Colonic mucosa (tissue), 4 donors: ENCODE measurements at regions not wholly inside any gene's neighbourhood (a gene's known extent, or its start where the extent isn't known, plus 50 kb on each side); places are given as distances from the start of the nearest gene placed in this dataset.

Source experiments
- DNase-seq: peaks from one replicate; pipeline ENCODE4 v3.0.0-alpha.2; 2020
- H3K27ac ChIP-seq: fragments of 200-600 bp; one replicate; pipeline ENCODE4 v1.8.0; 2021
- H3K27me3 ChIP-seq: fragments of 200-600 bp; one replicate; pipeline ENCODE4 v1.8.0; 2021
- H3K36me3 ChIP-seq: fragments of 200-600 bp; one replicate; pipeline ENCODE4 v1.8.0; 2021
- H3K4me1 ChIP-seq: fragments of 200-600 bp; one replicate; pipeline ENCODE4 v1.8.0; 2021; ENCODE audit warnings: mild to moderate bottlenecking
- H3K4me3 ChIP-seq: fragments of 200-600 bp; one replicate; pipeline ENCODE4 v1.8.0; 2021
- H3K9ac ChIP-seq, 2 donors: one replicate each; pipeline ENCODE4 v1.7.0; 2013; ENCODE audit warnings: control low read depth in 2 of 2, low read depth in 2 of 2, low read length in 2 of 2
- H3K9me3 ChIP-seq: fragments of 200-600 bp; one replicate; pipeline ENCODE4 v1.8.0; 2021
- CTCF ChIP-seq: fragments of 200-600 bp; IDR thresholded peaks from one replicate; pipeline ENCODE4 v1.8.0; 2022; ENCODE audit warnings: antibody characterized with exemption, mild to moderate bottlenecking
- intact Hi-C: fragments of 100-400 bp; cut with DNase I; formaldehyde crosslinking; loops from one replicate; pipeline ENCODE4 v1.14.1; 2022
- donor health status: healthy.
- donor health status: DM: no; HTN: no; CAD: no.
- donor health status: DM: no; HTN: no; CAD: no.

GRCh38 chr20:1778338-1778737, 116.9 kb upstream of the SIRPA start:
- TF ChIP-seq CTCF, result no peak
- Histone ChIP-seq H3K36me3 (no peaks in the 10 kb centered on the region), H3K4me3 (no peak overlapping the region), H3K9ac (no peak overlapping the region), H3K9me3 (no peaks in the 10 kb centered on the region), H3K27me3 (no peaks in the 10 kb centered on the region), H3K4me1 (peaks cover 7% of the 10 kb centered on the region), H3K27ac (no peak overlapping the region)
- DNase-seq, result no peak
- intact Hi-C loops, result no loop called here

- Histone ChIP-seq H3K27ac (no peak overlapping the region), H3K4me1 (peaks cover 7% of the 10 kb centered on the region), H3K4me3 (peak overlapping the region; percentile 58), H3K9ac (no peak overlapping the region), H3K36me3 (no peaks in the 10 kb centered on the region), H3K9me3 (no peaks in the 10 kb centered on the region), H3K27me3 (no peaks in the 10 kb centered on the region)
- DNase-seq, result no peak
- no peak for TF ChIP-seq CTCF
- intact Hi-C loops, result no loop called here
These were observed 117.8 kb upstream of the SIRPA start for GRCh38 chr20:1777476-1777820.

GRCh38 chr20:1776681-1777475, 118.3 kb upstream of the SIRPA start:
- H3K27ac ChIP-seq, result no peak overlapping the region
- no peaks in the 10 kb centered on the region for H3K36me3 ChIP-seq
- DNase-seq, result peak; percentile 89
- peak overlapping the region; percentile 44 to 72 for H3K9ac ChIP-seq
- TF ChIP-seq CTCF, result peak; percentile 68
- intact Hi-C loops, result no loop called here
- peak overlapping the region; percentile 58 for H3K4me3 ChIP-seq
- no peaks in the 10 kb centered on the region for H3K9me3 ChIP-seq
- H3K4me1 ChIP-seq, result peaks cover 7% of the 10 kb centered on the region
- H3K27me3 ChIP-seq, result no peaks in the 10 kb centered on the region

- Histone ChIP-seq H3K36me3 (no peaks in the 10 kb centered on the region), H3K4me1 (peaks cover 7% of the 10 kb centered on the region), H3K27me3 (no peaks in the 10 kb centered on the region), H3K27ac (no peak overlapping the region), H3K9ac (no peak overlapping the region), H3K9me3 (no peaks in the 10 kb centered on the region), H3K4me3 (no peak overlapping the region)
- intact Hi-C loops, result no loop called here
- TF ChIP-seq CTCF, result no peak
- no peak for DNase-seq
These were observed 117.5 kb upstream of the SIRPG start for GRCh38 chr20:1775117-1775516.

GRCh38 chr20:1774479-1774878, 116.9 kb upstream of the SIRPG start:
- no peak overlapping the region for H3K4me3 ChIP-seq
- no peak overlapping the region for H3K27ac ChIP-seq
- no peaks in the 10 kb centered on the region for H3K9me3 ChIP-seq
- H3K9ac ChIP-seq, result no peak overlapping the region
- no peak for DNase-seq
- peaks cover 7% of the 10 kb centered on the region for H3K4me1 ChIP-seq
- intact Hi-C loops, result no loop called here
- no peak for TF ChIP-seq CTCF
- no peaks in the 10 kb centered on the region for H3K36me3 ChIP-seq
- no peaks in the 10 kb centered on the region for H3K27me3 ChIP-seq
